HEK293T (cell line): ENCODE measurements at regions not wholly inside any gene's neighbourhood (a gene's known extent, or its start where the extent isn't known, plus 50 kb on each side); places are given as distances from the start of the nearest gene placed in this dataset.

Source experiments
- ARNT ChIP-seq: fragments of 450-650 bp; IDR thresholded peaks from 2 replicates; pipeline ENCODE4 v1.6.1; 2017; ENCODE audit warnings: mild to moderate bottlenecking
- CTBP1 ChIP-seq: fragments of 450-650 bp; IDR thresholded peaks from 2 replicates; pipeline ENCODE4 v1.6.1; 2016; ENCODE audit warnings: borderline replicate concordance
- ELF4 ChIP-seq: fragments of 450-650 bp; IDR thresholded peaks from 2 replicates; pipeline ENCODE4 v1.6.1; 2017; ENCODE audit warnings: antibody characterized with exemption
- FOXA1 ChIP-seq: fragments of 450-650 bp; IDR thresholded peaks from 2 replicates; pipeline ENCODE4 v1.6.1; 2016; ENCODE audit warnings: mild to moderate bottlenecking
- FOXK2 ChIP-seq: fragments of 450-650 bp; IDR thresholded peaks from 2 replicates; pipeline ENCODE4 v1.6.1; 2016; ENCODE audit warnings: mild to moderate bottlenecking
- FOXM1 ChIP-seq: fragments of 450-650 bp; IDR thresholded peaks from 2 replicates; pipeline ENCODE4 v1.6.1; 2017; ENCODE audit warnings: mild to moderate bottlenecking, borderline replicate concordance
- L3MBTL2 ChIP-seq: fragments of 450-650 bp; conservative IDR thresholded peaks from 2 replicates; pipeline ENCODE4 v1.6.1; 2016; ENCODE audit warnings: mild to moderate bottlenecking
- SP1 ChIP-seq: fragments of 450-650 bp; IDR thresholded peaks from 2 replicates; pipeline ENCODE4 v1.6.1; 2017
- SUZ12 ChIP-seq: fragments of 450-650 bp; IDR thresholded peaks from 2 replicates; pipeline ENCODE4 v1.6.1; 2016; ENCODE audit warnings: mild to moderate bottlenecking
- ZNF384 ChIP-seq: fragments of 450-650 bp; IDR thresholded peaks from 2 replicates; pipeline ENCODE4 v1.6.1; 2016
- TF ChIP-seq, protein P1 (sequence below): fragments of 450-650 bp; IDR thresholded peaks from 2 replicates; pipeline ENCODE4 v1.6.1; 2016

DNA sequence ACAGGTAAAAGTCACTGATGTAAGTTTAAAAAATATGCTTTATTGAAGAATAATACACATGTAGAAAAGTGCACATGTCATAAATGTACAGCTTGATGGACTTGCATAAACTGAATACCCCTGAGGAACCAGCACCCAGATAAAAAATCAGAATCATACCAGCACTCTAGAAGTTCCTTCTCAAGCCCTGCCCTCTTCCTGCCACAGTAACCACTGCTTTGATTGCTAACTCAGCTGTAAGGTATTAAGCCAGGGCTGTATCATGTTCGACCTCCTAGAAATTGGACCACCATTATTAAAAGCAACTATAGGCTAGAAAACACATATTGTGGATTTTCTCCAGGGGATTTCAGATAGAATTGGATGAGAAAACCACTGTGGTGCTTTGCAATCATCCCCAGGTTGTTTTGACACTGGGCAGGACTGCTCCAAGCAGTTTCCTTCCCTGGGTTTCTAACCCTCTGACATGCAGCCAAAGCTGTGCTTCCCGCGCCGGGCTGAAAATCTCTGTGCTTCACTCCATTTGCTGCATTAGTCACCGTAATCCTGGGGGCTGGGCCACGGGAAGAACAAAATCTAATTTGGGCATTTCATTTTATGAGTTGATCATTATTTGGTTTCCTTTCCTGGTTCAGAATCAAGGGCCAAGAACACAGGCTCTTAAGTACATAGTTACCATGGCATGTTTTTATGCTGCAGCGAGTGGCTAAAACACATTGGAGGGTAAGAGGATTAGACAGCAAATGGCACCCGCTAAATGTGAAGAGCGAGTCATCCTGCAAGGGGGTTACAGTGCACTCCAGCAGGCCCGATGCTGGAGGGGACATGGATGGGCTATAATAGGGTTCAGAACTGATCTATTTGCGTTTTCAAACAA, 139.4 kb upstream of the IL12B start:
- TF ChIP-seq ARNT = no peak
- TF ChIP-seq FOXM1 = no peak
- TF ChIP-seq CTBP1 = no peak
- TF ChIP-seq SP1 = no peak
- TF ChIP-seq L3MBTL2 = no peak
- no peak for TF ChIP-seq ELF4
- TF ChIP-seq, protein P1, sequence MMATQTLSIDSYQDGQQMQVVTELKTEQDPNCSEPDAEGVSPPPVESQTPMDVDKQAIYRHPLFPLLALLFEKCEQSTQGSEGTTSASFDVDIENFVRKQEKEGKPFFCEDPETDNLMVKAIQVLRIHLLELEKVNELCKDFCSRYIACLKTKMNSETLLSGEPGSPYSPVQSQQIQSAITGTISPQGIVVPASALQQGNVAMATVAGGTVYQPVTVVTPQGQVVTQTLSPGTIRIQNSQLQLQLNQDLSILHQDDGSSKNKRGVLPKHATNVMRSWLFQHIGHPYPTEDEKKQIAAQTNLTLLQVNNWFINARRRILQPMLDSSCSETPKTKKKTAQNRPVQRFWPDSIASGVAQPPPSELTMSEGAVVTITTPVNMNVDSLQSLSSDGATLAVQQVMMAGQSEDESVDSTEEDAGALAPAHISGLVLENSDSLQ = no peak
- TF ChIP-seq ZNF384 = no peak
- no peak for TF ChIP-seq SUZ12
- TF ChIP-seq FOXK2 = no peak
- no peak for TF ChIP-seq FOXA1
